Ishikawa (cell line): ENCODE measurements at regions not wholly inside any gene's neighbourhood (a gene's known extent, or its start where the extent isn't known, plus 50 kb on each side); places are given as distances from the start of the nearest gene placed in this dataset.

ENCODE experiments used
- CEBPB ChIP-seq: IDR thresholded peaks from 2 replicates; pipeline ENCODE4 v1.6.1; 2012
- CREB1 ChIP-seq: IDR thresholded peaks from 2 replicates; pipeline ENCODE4 v1.6.1; 2012; ENCODE audit warnings: low read depth
- EGR1 ChIP-seq: IDR thresholded peaks from 2 replicates; pipeline ENCODE4 v1.6.1; 2012
- EP300 ChIP-seq: IDR thresholded peaks from 2 replicates; pipeline ENCODE4 v1.6.1; 2012; ENCODE audit warnings: borderline replicate concordance
- FOXM1 ChIP-seq: IDR thresholded peaks from 2 replicates; pipeline ENCODE4 v1.6.1; 2012; ENCODE audit warnings: low read depth, borderline replicate concordance
- MAX ChIP-seq: IDR thresholded peaks from 2 replicates; pipeline ENCODE4 v1.6.1; 2012
- NFIC ChIP-seq: IDR thresholded peaks from 2 replicates; pipeline ENCODE4 v1.6.1; 2012
- RAD21 ChIP-seq: IDR thresholded peaks from 2 replicates; pipeline ENCODE4 v1.6.1; 2012; ENCODE audit warnings: low read depth
- REST ChIP-seq: IDR thresholded peaks from 2 replicates; pipeline ENCODE4 v1.6.1; 2012; ENCODE audit warnings: low read depth, mild to moderate bottlenecking
- TAF1 ChIP-seq: IDR thresholded peaks from 2 replicates; pipeline ENCODE4 v1.6.1; 2012; ENCODE audit warnings: low read depth, mild to moderate bottlenecking
- TCF12 ChIP-seq: IDR thresholded peaks from 2 replicates; pipeline ENCODE4 v1.6.1; 2012; ENCODE audit warnings: low read depth
- TEAD4 ChIP-seq: IDR thresholded peaks from 2 replicates; pipeline ENCODE4 v1.6.1; 2012
- USF1 ChIP-seq: IDR thresholded peaks from 2 replicates; pipeline ENCODE4 v1.6.1; 2012
- YY1 ChIP-seq: IDR thresholded peaks from 2 replicates; pipeline ENCODE4 v1.6.1; 2012; ENCODE audit warnings: low read depth
- ZBTB7A ChIP-seq: IDR thresholded peaks from 2 replicates; pipeline ENCODE4 v1.6.1; 2012; ENCODE audit warnings: low read depth

GRCh38 chr10:84706875-84707274 is 378.5 kb downstream of the CCSER2 start:
- TF ChIP-seq TEAD4 (no peak), TCF12 (no peak), REST (no peak), ZBTB7A (no peak), CREB1 (no peak), FOXM1 (no peak), EGR1 (no peak), CEBPB (no peak), RAD21 (no peak), YY1 (no peak), EP300 (no peak), NFIC (no peak), MAX (no peak), TAF1 (no peak), USF1 (no peak)

- TF ChIP-seq NFIC: no peak
- no peak for TF ChIP-seq USF1
- no peak for TF ChIP-seq TAF1
- TF ChIP-seq ZBTB7A: no peak
- TF ChIP-seq RAD21: peak; percentile 51; the same call in 1 of the 2 replicates
Observed at GRCh38 chr10:84715911-84716310, 387.5 kb downstream of the CCSER2 start.

GRCh38 chr10:84718877-84719616 is 390.7 kb downstream of the CCSER2 start:
- TF ChIP-seq MAX: no peak
- TF ChIP-seq FOXM1: no peak
- no peak for TF ChIP-seq TCF12
- no peak for TF ChIP-seq YY1
- TF ChIP-seq CREB1: no peak
- no peak for TF ChIP-seq REST
- TF ChIP-seq EP300: no peak
- no peak for TF ChIP-seq RAD21
- no peak for TF ChIP-seq USF1
- TF ChIP-seq CEBPB: no peak
- no peak for TF ChIP-seq NFIC
- no peak for TF ChIP-seq ZBTB7A
- no peak for TF ChIP-seq EGR1
- TF ChIP-seq TEAD4: no peak
- no peak for TF ChIP-seq TAF1

- TF ChIP-seq TCF12: no peak
- TF ChIP-seq EP300: no peak
- no peak for TF ChIP-seq MAX
- TF ChIP-seq TAF1: no peak
- no peak for TF ChIP-seq EGR1
- TF ChIP-seq TEAD4: no peak
- no peak for TF ChIP-seq USF1
- no peak for TF ChIP-seq YY1
- TF ChIP-seq REST: no peak
- no peak for TF ChIP-seq RAD21
- no peak for TF ChIP-seq CEBPB
- TF ChIP-seq FOXM1: no peak
- TF ChIP-seq ZBTB7A: no peak
- TF ChIP-seq NFIC: no peak
- no peak for TF ChIP-seq CREB1
Observed at GRCh38 chr10:84719687-84720086, 391.3 kb downstream of the CCSER2 start.
